Ovary (tissue), 7 donors: ENCODE measurements at regions not wholly inside any gene's neighbourhood (a gene's known extent, or its start where the extent isn't known, plus 50 kb on each side); places are given as distances from the start of the nearest gene placed in this dataset.

Experiments
- DNase-seq, 5 donors: peaks; one replicate each; pipeline ENCODE4 v3.0.0-alpha.2; 2019 to 2020
- H3K27ac ChIP-seq, 2 donors: fragments of 200-600 bp; one replicate each; pipeline versions ENCODE4 v1.5.1 to v1.8.0; 2019 to 2022
- H3K27me3 ChIP-seq: fragments of 200-600 bp; one replicate; pipeline ENCODE4 v1.8.0; 2022
- H3K36me3 ChIP-seq: fragments of 200-600 bp; sonication (generic); one replicate; pipeline ENCODE4 v1.5.1; 2019
- H3K4me1 ChIP-seq: one replicate; pipeline ENCODE4 v1.8.1; 2013; ENCODE audit warnings: mild to moderate bottlenecking, moderate library complexity; ENCODE audit not compliant: insufficient read depth
- H3K4me3 ChIP-seq: fragments of 200-600 bp; sonication (generic); one replicate; pipeline ENCODE4 v1.5.1; 2017
- H3K9me3 ChIP-seq, 2 donors: fragments of 200-600 bp in 1 of 2; sonication (generic) in 1 of 2; one replicate each; pipeline versions ENCODE4 v1.5.1 to v1.8.1; 2013 to 2019; ENCODE audit warnings: mild to moderate bottlenecking in 1 of 2, moderate library complexity in 1 of 2
- EP300 ChIP-seq: sonication (generic); formaldehyde crosslinking; IDR thresholded peaks from one replicate; pipeline ENCODE4 v1.6.1; 2017; ENCODE audit warnings: antibody characterized with exemption
- POLR2A ChIP-seq: fragments of 450-650 bp; IDR thresholded peaks from one replicate; pipeline ENCODE4 v1.6.1; 2017; ENCODE audit warnings: antibody characterized with exemption, mild to moderate bottlenecking, moderate library complexity
- WGBS, 3 donors: extraction: QIAGEN DNeasy Blood & Tissue Kit in 1 of 3; methylation state at CpG; one replicate each; pipeline versions ENCODE4 v1.1.5 to v1.1.7; 2013 to 2017; 5-methylcytosine and 5-hydroxymethylcytosine counted together
- intact Hi-C, 4 donors: fragments of 100-400 bp; cut with DNase I; formaldehyde crosslinking; loops; one replicate each; pipeline versions ENCODE4 v1.11.0 to v1.15.1; 2022 to 2023
- TF ChIP-seq, protein P1 (sequence below), 3 donors: fragments of 450-650 bp in 2 of 3; fragments of 200-600 bp in 1 of 3; IDR thresholded peaks; one replicate each; pipeline versions ENCODE4 v1.5.1 to v1.8.0; 2016 to 2022; ENCODE audit warnings: antibody characterized with exemption in 3 of 3, mild to moderate bottlenecking in 1 of 3
- donor health status: DM: no; HTN: no; CAD: no; lungs with moderate emphysema.
- donor health status: DM: no; HTN: no; CAD: no.
- donor health status: Bipolar disorder and iron deficiency.
- donor health status: DM: no; HTN: no; CAD: no.
- donor health status: DM: yes; HTN: yes; CAD: no.

- no peak for TF ChIP-seq EP300
- no peak for TF ChIP-seq POLR2A
- TF ChIP-seq, protein P1, sequence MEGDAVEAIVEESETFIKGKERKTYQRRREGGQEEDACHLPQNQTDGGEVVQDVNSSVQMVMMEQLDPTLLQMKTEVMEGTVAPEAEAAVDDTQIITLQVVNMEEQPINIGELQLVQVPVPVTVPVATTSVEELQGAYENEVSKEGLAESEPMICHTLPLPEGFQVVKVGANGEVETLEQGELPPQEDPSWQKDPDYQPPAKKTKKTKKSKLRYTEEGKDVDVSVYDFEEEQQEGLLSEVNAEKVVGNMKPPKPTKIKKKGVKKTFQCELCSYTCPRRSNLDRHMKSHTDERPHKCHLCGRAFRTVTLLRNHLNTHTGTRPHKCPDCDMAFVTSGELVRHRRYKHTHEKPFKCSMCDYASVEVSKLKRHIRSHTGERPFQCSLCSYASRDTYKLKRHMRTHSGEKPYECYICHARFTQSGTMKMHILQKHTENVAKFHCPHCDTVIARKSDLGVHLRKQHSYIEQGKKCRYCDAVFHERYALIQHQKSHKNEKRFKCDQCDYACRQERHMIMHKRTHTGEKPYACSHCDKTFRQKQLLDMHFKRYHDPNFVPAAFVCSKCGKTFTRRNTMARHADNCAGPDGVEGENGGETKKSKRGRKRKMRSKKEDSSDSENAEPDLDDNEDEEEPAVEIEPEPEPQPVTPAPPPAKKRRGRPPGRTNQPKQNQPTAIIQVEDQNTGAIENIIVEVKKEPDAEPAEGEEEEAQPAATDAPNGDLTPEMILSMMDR (IDR thresholded peaks at IDR 0.05), result no peak
- Histone ChIP-seq H3K9me3 (no peaks in the 10 kb centered on the region), H3K4me3 (no peak overlapping the region), H3K36me3 (no peaks in the 10 kb centered on the region), H3K27ac (no peak overlapping the region), H3K27me3 (no peaks in the 10 kb centered on the region), H3K4me1 (no peaks in the 10 kb centered on the region)
- DNase-seq, result no peak
- WGBS, 3 donors, result 64 to 72% (median 71%) methylated on average over 5 of the region's 5 CpGs
- intact Hi-C loops, result no loop called here
Measured at GRCh38 chr2:225867071-225867470, 467.6 kb downstream of the NYAP2 start.

DNA sequence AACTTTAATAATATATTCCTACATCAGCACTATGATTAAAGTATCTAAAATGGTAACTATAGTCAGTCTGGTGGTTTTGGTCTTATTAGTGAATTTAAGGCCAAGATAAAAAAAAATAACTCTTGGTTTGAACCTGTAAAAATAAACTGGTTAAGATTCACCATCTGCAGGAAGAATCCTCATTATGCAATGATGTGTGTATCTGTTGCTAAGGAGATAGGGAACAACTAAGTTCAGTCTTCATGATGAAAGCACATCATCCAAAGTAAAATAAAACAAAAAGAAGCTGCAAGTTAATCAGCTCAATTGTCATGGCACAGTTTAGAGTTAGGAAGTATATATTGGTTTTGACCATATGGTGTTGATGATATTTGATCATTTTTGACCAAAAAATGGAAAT lies 466.0 kb downstream of the NYAP2 start:
- intact Hi-C loops, result no loop called here

GRCh38 chr2:225864394-225864793 lies 464.9 kb downstream of the NYAP2 start:
- WGBS, 3 donors, result 94 to 99% (median 95%) methylated on average over 1 of the region's 1 CpG
- no peaks in the 10 kb centered on the region for H3K9me3 ChIP-seq
- no peaks in the 10 kb centered on the region for H3K27me3 ChIP-seq
- no peaks in the 10 kb centered on the region for H3K36me3 ChIP-seq
- intact Hi-C loops, result no loop called here
- no peak overlapping the region for H3K27ac ChIP-seq
- no peak for DNase-seq
- H3K4me3 ChIP-seq, result no peak overlapping the region
- no peak for TF ChIP-seq EP300
- no peak for TF ChIP-seq POLR2A
- TF ChIP-seq, protein P1 (IDR thresholded peaks at IDR 0.05), result no peak
- H3K4me1 ChIP-seq, result no peaks in the 10 kb centered on the region

More for the DNA sequence above, 466.0 kb downstream of the NYAP2 start:
- Histone ChIP-seq H3K36me3 (no peaks in the 10 kb centered on the region), H3K27me3 (no peaks in the 10 kb centered on the region), H3K27ac (no peak overlapping the region), H3K9me3 (no peaks in the 10 kb centered on the region), H3K4me1 (no peaks in the 10 kb centered on the region), H3K4me3 (no peak overlapping the region)
- TF ChIP-seq, protein P1 (IDR thresholded peaks at IDR 0.05), result no peak
- TF ChIP-seq POLR2A, result no peak
- no peak for TF ChIP-seq EP300
- DNase-seq, result no peak

GRCh38 chr2:225842939-225843338 lies 443.4 kb downstream of the NYAP2 start:
- intact Hi-C loops, result no loop called here

More at GRCh38 chr2:225842939-225843338, 443.4 kb downstream of the NYAP2 start:
- H3K27ac ChIP-seq, result no peak overlapping the region
- no peak for TF ChIP-seq POLR2A
- no peak for TF ChIP-seq EP300
- TF ChIP-seq, protein P1 (IDR thresholded peaks at IDR 0.05), result no peak
- H3K9me3 ChIP-seq, result no peaks in the 10 kb centered on the region
- H3K4me3 ChIP-seq, result no peak overlapping the region
- no peaks in the 10 kb centered on the region for H3K27me3 ChIP-seq
- DNase-seq, result no peak
- WGBS, 3 donors, result 5 to 7% (median 7%) methylated on average over 1 of the region's 1 CpG
- no peaks in the 10 kb centered on the region for H3K36me3 ChIP-seq
- H3K4me1 ChIP-seq, result peaks cover 1% of the 10 kb centered on the region
